ENCODE measurements at regions not wholly inside any gene's neighbourhood (a gene's known extent, or its start where the extent isn't known, plus 50 kb on each side); places are given as distances from the start of the nearest gene placed in this dataset.

DNA sequence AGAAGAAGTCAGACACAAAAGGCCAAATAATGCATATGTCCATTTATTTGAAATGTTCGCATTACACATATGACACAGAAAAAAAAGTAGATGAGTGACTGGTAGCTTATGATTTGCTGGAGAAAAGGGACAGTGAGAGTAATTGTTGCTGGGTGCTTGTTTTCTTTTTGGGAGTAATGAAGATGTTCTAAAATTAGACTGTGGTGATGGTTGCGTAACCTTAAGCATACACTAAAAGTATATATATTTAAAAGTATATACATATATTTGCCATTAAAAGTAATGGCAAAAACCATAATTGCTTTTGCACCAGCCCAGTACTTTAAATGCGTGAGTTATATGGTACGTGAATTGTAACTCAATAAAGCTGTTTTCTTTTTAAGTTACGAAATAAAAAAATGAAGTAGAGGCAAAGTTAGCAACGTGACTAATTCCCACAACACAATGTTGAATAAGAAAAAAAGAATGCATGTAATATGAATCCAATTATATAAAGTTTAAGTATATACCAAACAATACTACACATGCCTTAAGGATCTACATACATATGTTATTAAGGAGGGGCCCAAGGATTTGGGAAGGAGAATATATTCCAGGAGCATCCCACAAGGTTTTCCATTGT, 360.4 kb upstream of the CELF2 start:
- H3K4me1 ChIP-seq = peaks cover 2% of the 10 kb centered on the region
- no peak overlapping the region for H3K4me3 ChIP-seq
- TF ChIP-seq, protein P1, sequence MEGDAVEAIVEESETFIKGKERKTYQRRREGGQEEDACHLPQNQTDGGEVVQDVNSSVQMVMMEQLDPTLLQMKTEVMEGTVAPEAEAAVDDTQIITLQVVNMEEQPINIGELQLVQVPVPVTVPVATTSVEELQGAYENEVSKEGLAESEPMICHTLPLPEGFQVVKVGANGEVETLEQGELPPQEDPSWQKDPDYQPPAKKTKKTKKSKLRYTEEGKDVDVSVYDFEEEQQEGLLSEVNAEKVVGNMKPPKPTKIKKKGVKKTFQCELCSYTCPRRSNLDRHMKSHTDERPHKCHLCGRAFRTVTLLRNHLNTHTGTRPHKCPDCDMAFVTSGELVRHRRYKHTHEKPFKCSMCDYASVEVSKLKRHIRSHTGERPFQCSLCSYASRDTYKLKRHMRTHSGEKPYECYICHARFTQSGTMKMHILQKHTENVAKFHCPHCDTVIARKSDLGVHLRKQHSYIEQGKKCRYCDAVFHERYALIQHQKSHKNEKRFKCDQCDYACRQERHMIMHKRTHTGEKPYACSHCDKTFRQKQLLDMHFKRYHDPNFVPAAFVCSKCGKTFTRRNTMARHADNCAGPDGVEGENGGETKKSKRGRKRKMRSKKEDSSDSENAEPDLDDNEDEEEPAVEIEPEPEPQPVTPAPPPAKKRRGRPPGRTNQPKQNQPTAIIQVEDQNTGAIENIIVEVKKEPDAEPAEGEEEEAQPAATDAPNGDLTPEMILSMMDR (IDR thresholded peaks at IDR 0.05) = no peak
- DNase-seq = no peak
- intact Hi-C loops (cut with DNase I) = no loop called here
- ATAC-seq = no peak
- no peaks in the 10 kb centered on the region for H3K36me3 ChIP-seq
- no peaks in the 10 kb centered on the region for H3K27me3 ChIP-seq (ENCODE audit: low read depth)
- H3K9me3 ChIP-seq = no peaks in the 10 kb centered on the region
- H3K27ac ChIP-seq = no peak overlapping the region

DNA sequence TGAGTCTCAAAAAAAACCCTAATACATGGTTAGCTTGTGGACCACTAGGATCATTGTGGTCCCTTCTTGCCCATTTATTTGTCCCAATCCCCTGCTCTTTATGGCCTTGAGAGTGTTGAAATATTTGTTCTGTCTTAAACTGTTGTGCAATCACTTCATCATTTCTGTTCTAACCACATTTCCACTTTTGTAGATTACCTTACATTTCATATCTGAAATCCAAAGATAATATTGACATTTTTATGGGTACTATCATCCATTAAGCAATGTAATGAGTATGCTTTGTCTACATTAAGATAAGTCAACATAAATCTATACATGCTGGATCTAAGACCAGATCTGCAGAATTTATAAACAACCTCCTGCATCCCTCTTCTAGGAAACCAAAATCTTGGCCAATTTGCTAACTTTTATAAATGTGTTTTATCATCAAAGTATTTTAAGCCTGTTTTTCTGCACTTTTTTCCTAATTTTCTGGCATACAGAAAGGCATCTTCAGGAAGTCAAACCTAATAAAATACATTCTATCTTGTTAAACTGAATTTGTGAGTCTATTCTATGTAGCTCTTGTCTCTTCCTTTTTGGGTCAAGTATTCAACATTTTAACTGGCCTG, 359.4 kb upstream of the CELF2 start:
- peaks cover 10% of the 10 kb centered on the region for H3K4me1 ChIP-seq
- no peak overlapping the region for H3K27ac ChIP-seq
- intact Hi-C loops (cut with DNase I) = no loop called here
- no peaks in the 10 kb centered on the region for H3K27me3 ChIP-seq (ENCODE audit: low read depth)
- ATAC-seq (no peak), DNase-seq (no peak)
- no peaks in the 10 kb centered on the region for H3K9me3 ChIP-seq
- no peaks in the 10 kb centered on the region for H3K36me3 ChIP-seq
- TF ChIP-seq, protein P1 (IDR thresholded peaks at IDR 0.05) = no peak
- H3K4me3 ChIP-seq = no peak overlapping the region

DNA sequence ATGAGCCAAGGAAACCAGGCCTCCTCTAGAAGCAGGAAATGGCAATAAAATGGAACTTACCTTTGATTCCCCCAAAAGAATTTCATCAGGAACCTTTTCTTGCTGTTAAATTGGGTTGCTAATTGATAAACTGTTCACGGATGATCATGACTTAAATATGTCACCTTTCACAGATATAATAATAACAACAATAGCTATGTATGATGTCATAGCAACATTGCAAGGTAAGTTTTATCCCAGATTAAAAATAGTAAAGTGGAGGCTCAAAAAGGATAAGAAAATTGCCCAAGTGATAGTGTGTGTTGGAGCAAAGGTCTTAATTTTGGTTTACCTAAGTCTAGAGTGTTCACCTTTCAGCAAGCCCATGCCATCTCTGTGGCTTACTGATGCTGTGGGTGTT, 357.6 kb upstream of the CELF2 start:
- Histone ChIP-seq H3K36me3 (no peaks in the 10 kb centered on the region), H3K27ac (no peak overlapping the region), H3K4me3 (no peak overlapping the region), H3K9me3 (no peaks in the 10 kb centered on the region), H3K4me1 (peaks cover 10% of the 10 kb centered on the region), H3K27me3 (ENCODE audit: low read depth) (no peaks in the 10 kb centered on the region)
- ATAC-seq = no peak
- TF ChIP-seq, protein P1 (IDR thresholded peaks at IDR 0.05) = no peak
- DNase-seq = no peak
- intact Hi-C loops (cut with DNase I) = no loop called here

DNA sequence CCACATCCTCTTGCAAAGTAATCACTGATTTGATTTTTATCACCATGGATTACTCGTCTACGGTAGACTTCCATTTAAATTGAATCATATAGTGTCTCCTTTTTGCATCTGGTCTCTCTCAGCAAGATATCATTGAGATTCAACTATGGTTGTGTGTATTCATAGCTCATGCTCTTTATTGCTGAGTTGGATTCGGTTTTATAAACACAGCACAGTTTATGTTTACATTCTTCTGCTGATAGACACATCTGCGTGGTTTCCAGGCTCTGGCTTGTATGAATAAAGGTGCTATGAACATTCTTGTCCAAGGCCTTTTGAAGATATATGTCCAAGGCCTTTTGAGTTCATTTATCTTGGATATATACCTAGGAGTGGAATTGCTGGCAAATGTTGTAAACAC, 356.5 kb upstream of the CELF2 start:
- Histone ChIP-seq H3K27me3 (ENCODE audit: low read depth) (no peaks in the 10 kb centered on the region), H3K36me3 (no peaks in the 10 kb centered on the region), H3K9me3 (no peaks in the 10 kb centered on the region), H3K4me3 (no peak overlapping the region), H3K4me1 (peaks cover 10% of the 10 kb centered on the region), H3K27ac (no peak overlapping the region)
- ATAC-seq = no peak
- intact Hi-C loops (cut with DNase I) = no loop called here
- TF ChIP-seq, protein P1 (IDR thresholded peaks at IDR 0.05) = no peak
- no peak for DNase-seq

DNA sequence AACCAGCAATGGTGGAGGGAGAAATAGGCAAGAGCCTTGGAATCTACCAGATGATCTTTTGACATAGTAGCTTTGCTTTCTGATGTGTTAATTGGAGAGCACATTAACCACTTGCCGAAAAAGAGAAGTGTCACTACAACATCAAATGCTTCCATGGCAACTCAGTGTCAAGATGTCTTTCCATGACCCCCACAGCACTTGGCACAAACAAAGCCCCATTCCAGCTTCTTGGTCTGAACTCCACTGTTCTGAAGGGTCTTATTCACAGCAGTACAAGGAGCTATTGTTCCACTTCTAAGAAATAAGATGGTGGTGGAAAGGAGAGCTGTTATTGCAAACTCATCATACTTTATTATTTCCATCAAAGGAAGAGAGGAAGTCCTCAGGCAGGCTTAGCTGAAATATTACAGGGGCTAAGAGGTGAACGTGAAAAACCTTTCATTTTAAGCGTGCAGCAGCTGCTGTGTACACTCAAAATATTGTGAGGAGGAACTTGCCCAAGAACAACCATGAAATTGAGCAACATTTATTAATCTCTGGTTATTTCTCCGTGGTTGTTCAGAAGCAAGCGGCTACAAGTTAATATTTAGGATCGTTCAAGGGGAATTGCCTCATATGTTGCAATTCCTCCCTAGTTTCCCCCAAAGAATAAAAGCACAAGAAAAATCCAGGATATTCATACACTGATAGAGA, 354.8 kb upstream of the CELF2 start:
- intact Hi-C loops (cut with DNase I) = no loop called here
- Histone ChIP-seq H3K27me3 (ENCODE audit: low read depth) (no peaks in the 10 kb centered on the region), H3K4me1 (peaks cover 10% of the 10 kb centered on the region), H3K4me3 (no peak overlapping the region), H3K9me3 (no peaks in the 10 kb centered on the region), H3K36me3 (no peaks in the 10 kb centered on the region), H3K27ac (peak overlapping the region; percentile 8)
- TF ChIP-seq, protein P1 (IDR thresholded peaks at IDR 0.05) = no peak
- ATAC-seq (peak; percentile 29 to 52), DNase-seq (no peak)
